GM23338 (cell line): ENCODE measurements at regions not wholly inside any gene's neighbourhood (a gene's known extent, or its start where the extent isn't known, plus 50 kb on each side); places are given as distances from the start of the nearest gene placed in this dataset.

Source experiments
- ATAC-seq: fragments of 200-7000 bp; cut with Tn5 transposase; 3 replicates; pipeline ENCODE4 v1.9.1; 2020
- DNase-seq: peaks from one replicate; pipeline ENCODE4 v3.0.0-alpha.2; 2015; ENCODE audit warnings: low spot score
- H2AFZ ChIP-seq: fragments of 200-600 bp; sonication (generic); 2 replicates; pipeline ENCODE4 v1.8.0; 2016; ENCODE audit warnings: antibody characterized with exemption, mild to moderate bottlenecking, moderate library complexity
- H3F3A ChIP-seq: fragments of 200-600 bp; sonication (generic); replicated peaks from 2 replicates; pipeline ENCODE4 v1.8.0; 2017; ENCODE audit warnings: antibody characterized with exemption, mixed run types, low read depth
- H3K27ac ChIP-seq: fragments of 200-600 bp; sonication (generic); 2 replicates; pipeline ENCODE4 v1.6.1; 2016; ENCODE audit warnings: low read depth
- H3K27me3 ChIP-seq: fragments of 200-600 bp; sonication (generic); 2 replicates; pipeline ENCODE4 v1.8.0; 2016; ENCODE audit warnings: mild to moderate bottlenecking, mixed run types, moderate library complexity; ENCODE audit not compliant: insufficient read depth
- H3K36me3 ChIP-seq: fragments of 200-600 bp; sonication (generic); 2 replicates; pipeline ENCODE4 v1.8.0; 2016; ENCODE audit warnings: mild to moderate bottlenecking; ENCODE audit not compliant: insufficient read depth
- H3K4me1 ChIP-seq: fragments of 200-600 bp; sonication (generic); 2 replicates; pipeline ENCODE4 v1.8.0; 2016; ENCODE audit warnings: mild to moderate bottlenecking, moderate library complexity; ENCODE audit not compliant: insufficient read depth
- H3K4me2 ChIP-seq: fragments of 200-600 bp; sonication (generic); 2 replicates; pipeline ENCODE4 v1.7.1; 2017; ENCODE audit warnings: mixed run types
- H3K4me3 ChIP-seq: fragments of 200-600 bp; sonication (generic); 2 replicates; pipeline ENCODE4 v1.6.1; 2016; ENCODE audit warnings: mixed run types
- H3K79me2 ChIP-seq: fragments of 200-600 bp; sonication (generic); replicated peaks from 2 replicates; pipeline ENCODE4 v1.8.0; 2017; ENCODE audit warnings: mild to moderate bottlenecking; ENCODE audit not compliant: insufficient read depth
- H3K9me2 ChIP-seq: fragments of 200-600 bp; sonication (generic); 2 replicates; pipeline ENCODE4 v1.8.0; 2017; ENCODE audit not compliant: insufficient read depth
- H4K20me1 ChIP-seq: fragments of 200-600 bp; sonication (generic); replicated peaks from 2 replicates; pipeline ENCODE4 v1.8.0; 2017; ENCODE audit warnings: mild to moderate bottlenecking; ENCODE audit not compliant: insufficient read depth
- H3K27ac Mint-ChIP-seq: 2 replicates; pipeline ENCODE4 v1.8.0; 2020; ENCODE audit warnings: inconsistent platforms, mild to moderate bottlenecking, moderate library complexity, mixed read lengths
- H3K27me3 Mint-ChIP-seq: 3 replicates; pipeline ENCODE4 v1.8.0; 2022; ENCODE audit warnings: low read depth, mild to moderate bottlenecking, moderate library complexity, mixed read lengths, inconsistent platforms; ENCODE audit not compliant: insufficient read depth, poor library complexity
- H3K36me3 Mint-ChIP-seq: 3 replicates; pipeline ENCODE4 v1.8.0; 2021; ENCODE audit warnings: low read depth, mild to moderate bottlenecking, inconsistent platforms, moderate library complexity, mixed read lengths
- H3K4me1 Mint-ChIP-seq: 3 replicates; pipeline ENCODE4 v1.8.0; 2020; ENCODE audit warnings: mild to moderate bottlenecking, inconsistent platforms, mixed read lengths
- H3K4me3 Mint-ChIP-seq: 3 replicates; pipeline ENCODE4 v1.8.0; 2021; ENCODE audit warnings: moderate library complexity, mild to moderate bottlenecking, inconsistent platforms, mixed read lengths
- H3K9me3 Mint-ChIP-seq: 3 replicates; pipeline ENCODE4 v1.8.0; 2020; ENCODE audit warnings: moderate library complexity, mild to moderate bottlenecking, inconsistent platforms, mixed read lengths
- CREB1 ChIP-seq: fragments of 250-450 bp; sonication (Bioruptor Pico); IDR thresholded peaks from 2 replicates; pipeline ENCODE4 v1.5.0; 2020; ENCODE audit warnings: low read depth, mild to moderate bottlenecking, moderate library complexity
- CTCF ChIP-seq, 2 experiments: fragments of 200-600 bp in 1 of 2; sonication (generic) in 1 of 2; conservative IDR thresholded peaks; 2 replicates each; pipeline versions ENCODE4 v1.5.1 to v1.6.1; 2016 to 2017; ENCODE audit warnings: antibody characterized with exemption in 2 of 2, low read depth in 2 of 2, mild to moderate bottlenecking in 2 of 2, moderate library complexity in 1 of 2
- EZH2 ChIP-seq: fragments of 200-600 bp; sonication (generic); IDR thresholded peaks from one replicate; pipeline ENCODE4 v1.8.0; 2017; ENCODE audit warnings: antibody characterized with exemption, mild to moderate bottlenecking, low read depth; ENCODE audit not compliant: unreplicated experiment
- STAT1 ChIP-seq: IDR thresholded peaks from one replicate; pipeline ENCODE4 v1.6.1; 2016; ENCODE audit warnings: antibody characterized with exemption; ENCODE audit not compliant: unreplicated experiment
- ZNF114 ChIP-seq: fragments of 250-450 bp; sonication (Bioruptor Pico); IDR thresholded peaks from 2 replicates; pipeline ENCODE4 v1.5.0; 2020; ENCODE audit warnings: mild to moderate bottlenecking, moderate library complexity
- TF ChIP-seq, protein P1 (sequence below): fragments of 250-450 bp; sonication (Bioruptor Pico); IDR thresholded peaks from 2 replicates; pipeline ENCODE4 v1.5.0; 2020; ENCODE audit warnings: mild to moderate bottlenecking, moderate library complexity
- TF ChIP-seq, protein P2 (sequence below): IDR thresholded peaks from one replicate; pipeline ENCODE4 v1.6.1; 2018; ENCODE audit warnings: antibody characterized with exemption; ENCODE audit not compliant: unreplicated experiment
- TF ChIP-seq, protein P3 (sequence below): IDR thresholded peaks from 2 replicates; pipeline ENCODE4 v1.6.1; 2016; ENCODE audit warnings: antibody characterized with exemption

DNA sequence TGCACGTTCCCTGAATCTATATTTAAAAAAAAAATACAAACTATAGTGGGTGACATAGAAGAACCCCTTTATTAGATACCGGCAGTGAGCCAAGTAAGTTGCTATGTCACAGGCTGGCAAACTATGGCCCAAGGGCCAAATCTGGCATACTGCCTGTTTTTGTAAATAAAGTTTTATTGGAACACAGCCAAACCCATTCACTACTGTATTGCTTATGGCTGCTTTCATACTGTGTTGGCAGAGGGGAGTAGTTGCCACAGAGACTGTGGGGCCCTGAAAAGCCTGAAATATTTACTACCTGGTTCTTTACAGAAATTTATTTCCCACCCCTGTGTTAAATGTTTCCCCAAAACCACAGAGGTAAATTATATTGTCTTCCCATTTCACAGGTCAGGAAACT lies 71.2 kb upstream of the EGFL6 start:
- Mint-ChIP-seq H3K4me3 (no peak overlapping the region), H3K27me3 (peaks cover 2% of the 10 kb centered on the region), H3K4me1 (no peaks in the 10 kb centered on the region), H3K9me3 (no peaks in the 10 kb centered on the region), H3K27ac (no peak overlapping the region), H3K36me3 (no peaks in the 10 kb centered on the region)
- no peak overlapping the region for H2AFZ ChIP-seq
- H3F3A ChIP-seq: no peaks in the 10 kb centered on the region
- no peak overlapping the region for H3K4me2 ChIP-seq
- no peaks in the 10 kb centered on the region for H3K4me1 ChIP-seq
- no peaks in the 10 kb centered on the region for H3K27me3 ChIP-seq
- H3K9me2 ChIP-seq: no peaks in the 10 kb centered on the region
- no peaks in the 10 kb centered on the region for H4K20me1 ChIP-seq
- ATAC-seq: no peak
- TF ChIP-seq STAT1: no peak
- TF ChIP-seq, protein P1, sequence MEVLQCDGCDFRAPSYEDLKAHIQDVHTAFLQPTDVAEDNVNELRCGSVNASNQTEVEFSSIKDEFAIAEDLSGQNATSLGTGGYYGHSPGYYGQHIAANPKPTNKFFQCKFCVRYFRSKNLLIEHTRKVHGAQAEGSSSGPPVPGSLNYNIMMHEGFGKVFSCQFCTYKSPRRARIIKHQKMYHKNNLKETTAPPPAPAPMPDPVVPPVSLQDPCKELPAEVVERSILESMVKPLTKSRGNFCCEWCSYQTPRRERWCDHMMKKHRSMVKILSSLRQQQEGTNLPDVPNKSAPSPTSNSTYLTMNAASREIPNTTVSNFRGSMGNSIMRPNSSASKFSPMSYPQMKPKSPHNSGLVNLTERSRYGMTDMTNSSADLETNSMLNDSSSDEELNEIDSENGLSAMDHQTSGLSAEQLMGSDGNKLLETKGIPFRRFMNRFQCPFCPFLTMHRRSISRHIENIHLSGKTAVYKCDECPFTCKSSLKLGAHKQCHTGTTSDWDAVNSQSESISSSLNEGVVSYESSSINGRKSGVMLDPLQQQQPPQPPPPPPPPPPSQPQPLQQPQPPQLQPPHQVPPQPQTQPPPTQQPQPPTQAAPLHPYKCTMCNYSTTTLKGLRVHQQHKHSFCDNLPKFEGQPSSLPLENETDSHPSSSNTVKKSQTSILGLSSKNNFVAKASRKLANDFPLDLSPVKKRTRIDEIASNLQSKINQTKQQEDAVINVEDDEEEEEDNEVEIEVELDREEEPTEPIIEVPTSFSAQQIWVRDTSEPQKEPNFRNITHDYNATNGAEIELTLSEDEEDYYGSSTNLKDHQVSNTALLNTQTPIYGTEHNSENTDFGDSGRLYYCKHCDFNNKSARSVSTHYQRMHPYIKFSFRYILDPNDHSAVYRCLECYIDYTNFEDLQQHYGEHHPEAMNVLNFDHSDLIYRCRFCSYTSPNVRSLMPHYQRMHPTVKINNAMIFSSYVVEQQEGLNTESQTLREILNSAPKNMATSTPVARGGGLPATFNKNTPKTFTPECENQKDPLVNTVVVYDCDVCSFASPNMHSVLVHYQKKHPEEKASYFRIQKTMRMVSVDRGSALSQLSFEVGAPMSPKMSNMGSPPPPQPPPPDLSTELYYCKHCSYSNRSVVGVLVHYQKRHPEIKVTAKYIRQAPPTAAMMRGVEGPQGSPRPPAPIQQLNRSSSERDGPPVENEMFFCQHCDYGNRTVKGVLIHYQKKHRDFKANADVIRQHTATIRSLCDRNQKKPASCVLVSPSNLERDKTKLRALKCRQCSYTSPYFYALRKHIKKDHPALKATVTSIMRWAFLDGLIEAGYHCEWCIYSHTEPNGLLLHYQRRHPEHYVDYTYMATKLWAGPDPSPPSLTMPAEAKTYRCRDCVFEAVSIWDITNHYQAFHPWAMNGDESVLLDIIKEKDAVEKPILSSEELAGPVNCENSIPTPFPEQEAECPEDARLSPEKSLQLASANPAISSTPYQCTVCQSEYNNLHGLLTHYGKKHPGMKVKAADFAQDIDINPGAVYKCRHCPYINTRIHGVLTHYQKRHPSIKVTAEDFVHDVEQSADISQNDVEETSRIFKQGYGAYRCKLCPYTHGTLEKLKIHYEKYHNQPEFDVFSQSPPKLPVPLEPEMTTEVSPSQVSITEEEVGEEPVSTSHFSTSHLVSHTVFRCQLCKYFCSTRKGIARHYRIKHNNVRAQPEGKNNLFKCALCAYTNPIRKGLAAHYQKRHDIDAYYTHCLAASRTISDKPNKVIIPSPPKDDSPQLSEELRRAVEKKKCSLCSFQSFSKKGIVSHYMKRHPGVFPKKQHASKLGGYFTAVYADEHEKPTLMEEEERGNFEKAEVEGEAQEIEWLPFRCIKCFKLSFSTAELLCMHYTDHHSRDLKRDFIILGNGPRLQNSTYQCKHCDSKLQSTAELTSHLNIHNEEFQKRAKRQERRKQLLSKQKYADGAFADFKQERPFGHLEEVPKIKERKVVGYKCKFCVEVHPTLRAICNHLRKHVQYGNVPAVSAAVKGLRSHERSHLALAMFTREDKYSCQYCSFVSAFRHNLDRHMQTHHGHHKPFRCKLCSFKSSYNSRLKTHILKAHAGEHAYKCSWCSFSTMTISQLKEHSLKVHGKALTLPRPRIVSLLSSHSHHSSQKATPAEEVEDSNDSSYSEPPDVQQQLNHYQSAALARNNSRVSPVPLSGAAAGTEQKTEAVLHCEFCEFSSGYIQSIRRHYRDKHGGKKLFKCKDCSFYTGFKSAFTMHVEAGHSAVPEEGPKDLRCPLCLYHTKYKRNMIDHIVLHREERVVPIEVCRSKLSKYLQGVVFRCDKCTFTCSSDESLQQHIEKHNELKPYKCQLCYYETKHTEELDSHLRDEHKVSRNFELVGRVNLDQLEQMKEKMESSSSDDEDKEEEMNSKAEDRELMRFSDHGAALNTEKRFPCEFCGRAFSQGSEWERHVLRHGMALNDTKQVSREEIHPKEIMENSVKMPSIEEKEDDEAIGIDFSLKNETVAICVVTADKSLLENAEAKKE (CRISPR knock-in tag): no peak
- no peak for TF ChIP-seq CTCF (conservative IDR thresholded peaks at IDR 0.05; ENCODE audit: low read depth in 2 of 2)
- H3K27ac ChIP-seq: no peak overlapping the region
- no peak overlapping the region for H3K4me3 ChIP-seq
- H3K36me3 ChIP-seq: no peaks in the 10 kb centered on the region
- H3K79me2 ChIP-seq: no peaks in the 10 kb centered on the region
- DNase-seq: no peak

DNA sequence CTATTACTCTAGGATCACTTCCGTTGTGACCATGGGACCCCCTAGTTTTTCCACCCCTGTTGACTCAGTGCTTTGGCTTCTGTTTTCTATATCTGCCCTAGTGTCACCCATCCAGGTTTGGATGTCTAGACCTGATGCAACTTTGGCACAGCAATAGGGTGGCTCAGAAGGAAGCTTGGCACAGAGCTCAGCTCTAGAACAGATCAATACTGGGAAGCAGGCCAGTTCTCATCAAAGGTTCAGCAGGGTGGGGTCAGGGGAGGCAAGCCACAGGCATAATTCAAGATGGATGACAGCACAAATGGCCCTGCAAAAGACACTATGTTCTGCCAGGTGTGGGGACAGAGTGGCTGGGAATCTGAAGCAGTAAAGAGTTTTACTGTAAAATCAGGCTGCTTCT lies 74.2 kb upstream of the EGFL6 start:
- no peak overlapping the region for H3K27ac ChIP-seq
- H3K79me2 ChIP-seq: no peaks in the 10 kb centered on the region
- Mint-ChIP-seq H3K9me3 (no peaks in the 10 kb centered on the region), H3K4me1 (no peaks in the 10 kb centered on the region), H3K4me3 (no peak overlapping the region), H3K27me3 (peaks cover 2% of the 10 kb centered on the region), H3K27ac (no peak overlapping the region), H3K36me3 (no peaks in the 10 kb centered on the region)
- H3K27me3 ChIP-seq: no peaks in the 10 kb centered on the region
- no peak overlapping the region for H2AFZ ChIP-seq
- H3K9me2 ChIP-seq: no peaks in the 10 kb centered on the region
- no peak for ATAC-seq
- H3K4me2 ChIP-seq: no peak overlapping the region
- no peaks in the 10 kb centered on the region for H3F3A ChIP-seq
- H4K20me1 ChIP-seq: no peaks in the 10 kb centered on the region
- H3K4me3 ChIP-seq: no peak overlapping the region
- H3K36me3 ChIP-seq: no peaks in the 10 kb centered on the region
- DNase-seq: no peak
- H3K4me1 ChIP-seq: no peaks in the 10 kb centered on the region
- TF ChIP-seq ZNF114 (CRISPR knock-in tag) (no peak), EZH2 (no peak), STAT1 (no peak), CREB1 (CRISPR knock-in tag) (no peak)
- TF ChIP-seq, protein P2, sequence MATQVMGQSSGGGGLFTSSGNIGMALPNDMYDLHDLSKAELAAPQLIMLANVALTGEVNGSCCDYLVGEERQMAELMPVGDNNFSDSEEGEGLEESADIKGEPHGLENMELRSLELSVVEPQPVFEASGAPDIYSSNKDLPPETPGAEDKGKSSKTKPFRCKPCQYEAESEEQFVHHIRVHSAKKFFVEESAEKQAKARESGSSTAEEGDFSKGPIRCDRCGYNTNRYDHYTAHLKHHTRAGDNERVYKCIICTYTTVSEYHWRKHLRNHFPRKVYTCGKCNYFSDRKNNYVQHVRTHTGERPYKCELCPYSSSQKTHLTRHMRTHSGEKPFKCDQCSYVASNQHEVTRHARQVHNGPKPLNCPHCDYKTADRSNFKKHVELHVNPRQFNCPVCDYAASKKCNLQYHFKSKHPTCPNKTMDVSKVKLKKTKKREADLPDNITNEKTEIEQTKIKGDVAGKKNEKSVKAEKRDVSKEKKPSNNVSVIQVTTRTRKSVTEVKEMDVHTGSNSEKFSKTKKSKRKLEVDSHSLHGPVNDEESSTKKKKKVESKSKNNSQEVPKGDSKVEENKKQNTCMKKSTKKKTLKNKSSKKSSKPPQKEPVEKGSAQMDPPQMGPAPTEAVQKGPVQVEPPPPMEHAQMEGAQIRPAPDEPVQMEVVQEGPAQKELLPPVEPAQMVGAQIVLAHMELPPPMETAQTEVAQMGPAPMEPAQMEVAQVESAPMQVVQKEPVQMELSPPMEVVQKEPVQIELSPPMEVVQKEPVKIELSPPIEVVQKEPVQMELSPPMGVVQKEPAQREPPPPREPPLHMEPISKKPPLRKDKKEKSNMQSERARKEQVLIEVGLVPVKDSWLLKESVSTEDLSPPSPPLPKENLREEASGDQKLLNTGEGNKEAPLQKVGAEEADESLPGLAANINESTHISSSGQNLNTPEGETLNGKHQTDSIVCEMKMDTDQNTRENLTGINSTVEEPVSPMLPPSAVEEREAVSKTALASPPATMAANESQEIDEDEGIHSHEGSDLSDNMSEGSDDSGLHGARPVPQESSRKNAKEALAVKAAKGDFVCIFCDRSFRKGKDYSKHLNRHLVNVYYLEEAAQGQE: no peak
- TF ChIP-seq, protein P3, sequence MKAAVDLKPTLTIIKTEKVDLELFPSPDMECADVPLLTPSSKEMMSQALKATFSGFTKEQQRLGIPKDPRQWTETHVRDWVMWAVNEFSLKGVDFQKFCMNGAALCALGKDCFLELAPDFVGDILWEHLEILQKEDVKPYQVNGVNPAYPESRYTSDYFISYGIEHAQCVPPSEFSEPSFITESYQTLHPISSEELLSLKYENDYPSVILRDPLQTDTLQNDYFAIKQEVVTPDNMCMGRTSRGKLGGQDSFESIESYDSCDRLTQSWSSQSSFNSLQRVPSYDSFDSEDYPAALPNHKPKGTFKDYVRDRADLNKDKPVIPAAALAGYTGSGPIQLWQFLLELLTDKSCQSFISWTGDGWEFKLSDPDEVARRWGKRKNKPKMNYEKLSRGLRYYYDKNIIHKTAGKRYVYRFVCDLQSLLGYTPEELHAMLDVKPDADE: no peak
